Nucleus accumbens (tissue), 56 donors: ENCODE measurements at regions not wholly inside any gene's neighbourhood (a gene's known extent, or its start where the extent isn't known, plus 50 kb on each side); places are given as distances from the start of the nearest gene placed in this dataset.

ENCODE experiments used
- DNase-seq, 56 donors: peaks; one replicate each; lab custom pipeline; 2025; lab: John Stamatoyannopoulos, UW

DNA sequence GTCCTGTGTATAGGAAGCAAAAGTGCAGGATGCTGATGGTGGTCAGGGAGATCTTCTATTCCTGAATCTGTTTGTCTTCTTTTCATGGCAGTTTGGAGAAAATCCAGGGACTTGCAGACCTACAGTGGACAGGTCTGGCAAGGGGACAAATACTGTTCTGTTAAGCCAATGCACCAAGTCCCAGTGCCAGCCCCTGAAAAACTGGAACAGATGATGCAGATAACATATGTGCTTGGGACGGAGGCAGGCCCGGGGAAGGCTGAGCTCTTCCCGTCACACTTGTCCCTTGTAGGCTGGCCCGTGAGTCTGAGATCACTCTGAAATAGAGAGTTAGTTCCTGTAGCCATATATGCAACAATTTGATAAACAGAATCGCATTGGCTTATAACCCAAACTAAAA is 265.7 kb downstream of the MTRR start:
- DNase-seq, result no peak

DNA sequence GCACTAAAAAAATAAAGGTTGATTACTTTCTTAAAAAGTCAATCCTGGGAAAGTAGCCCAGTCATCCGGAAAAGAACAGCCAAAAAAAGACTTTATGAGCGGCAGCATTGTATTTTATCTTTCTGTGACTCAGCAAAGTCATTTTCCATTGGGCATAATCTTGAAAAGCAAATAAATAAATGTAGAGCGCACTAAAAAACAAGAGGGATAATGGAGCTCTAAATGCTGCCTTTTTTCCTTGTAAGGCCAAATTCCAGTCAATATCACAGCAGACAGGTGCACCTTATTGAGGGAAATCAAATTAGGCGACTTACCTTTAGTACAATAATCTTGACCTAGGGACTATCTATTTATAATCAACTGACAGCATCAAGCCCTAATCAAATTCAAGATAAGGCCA is 266.8 kb downstream of the MTRR start:
- DNase-seq, result no peak

DNA sequence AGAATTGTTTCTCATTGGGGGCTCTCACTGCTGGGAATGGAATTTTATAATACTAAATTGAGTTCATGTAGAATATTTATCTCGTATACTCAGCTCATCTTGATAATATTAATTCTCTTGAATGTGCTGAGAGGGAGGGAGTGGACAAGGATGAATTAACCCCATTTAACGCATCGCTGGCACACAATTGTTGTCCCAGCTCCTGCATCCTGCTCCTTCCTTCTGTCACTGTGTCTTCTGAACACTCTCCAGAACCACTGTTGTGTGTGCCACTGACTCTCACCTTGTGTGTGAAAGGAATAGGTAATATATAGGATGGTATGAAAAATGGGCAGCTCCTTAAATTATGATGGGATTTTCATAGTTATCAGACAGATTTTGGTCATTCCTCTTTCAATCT is 267.3 kb downstream of the MTRR start:
- DNase-seq, result no peak

DNA sequence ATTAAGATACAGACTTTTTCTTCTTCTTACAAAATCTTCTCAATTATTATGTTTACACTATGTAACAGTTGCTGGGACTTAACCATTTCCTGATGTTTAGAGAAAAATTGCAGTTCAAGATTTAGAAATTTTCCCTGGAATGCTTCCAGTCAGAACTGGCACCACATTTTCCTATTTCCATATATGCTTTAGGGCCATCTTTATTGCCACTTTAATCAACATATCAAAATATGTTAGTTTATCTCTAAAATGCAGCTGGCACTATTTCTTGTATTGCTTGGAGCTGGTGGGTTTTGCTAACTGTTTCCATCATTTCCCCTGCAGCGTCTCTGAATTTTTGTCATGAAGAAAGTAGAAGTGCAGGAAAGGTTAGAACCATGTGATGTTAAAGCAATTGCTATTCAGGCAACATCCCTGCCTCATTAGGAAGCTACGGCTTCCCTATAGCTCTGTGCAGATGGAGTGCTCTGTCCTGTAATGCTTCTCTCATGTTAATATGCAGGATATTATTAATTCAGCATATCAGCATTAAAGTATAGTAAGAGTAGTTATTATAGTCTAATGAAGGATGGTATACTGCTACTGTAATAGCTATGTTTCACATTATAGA is 269.1 kb downstream of the MTRR start:
- DNase-seq, result no peak

DNA sequence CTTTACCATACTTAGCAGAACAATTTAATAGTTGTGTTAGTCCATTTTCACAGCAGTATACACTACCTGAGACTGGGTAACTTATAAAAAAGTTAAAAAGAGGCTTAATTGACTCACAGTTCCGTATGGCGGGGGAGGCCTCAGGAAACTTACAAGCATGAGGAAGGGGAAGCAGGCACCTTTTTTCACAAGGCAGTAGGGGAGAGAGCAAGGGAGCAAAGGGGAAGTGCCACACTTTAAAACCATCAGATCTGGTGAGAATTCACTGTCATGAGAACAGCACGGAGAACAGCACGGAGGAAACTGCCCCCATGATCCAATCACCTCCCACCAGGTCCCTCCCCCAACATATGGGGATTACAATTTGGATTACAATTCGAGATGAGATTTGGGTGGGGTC is 269.9 kb downstream of the MTRR start:
- DNase-seq, result no peak

DNA sequence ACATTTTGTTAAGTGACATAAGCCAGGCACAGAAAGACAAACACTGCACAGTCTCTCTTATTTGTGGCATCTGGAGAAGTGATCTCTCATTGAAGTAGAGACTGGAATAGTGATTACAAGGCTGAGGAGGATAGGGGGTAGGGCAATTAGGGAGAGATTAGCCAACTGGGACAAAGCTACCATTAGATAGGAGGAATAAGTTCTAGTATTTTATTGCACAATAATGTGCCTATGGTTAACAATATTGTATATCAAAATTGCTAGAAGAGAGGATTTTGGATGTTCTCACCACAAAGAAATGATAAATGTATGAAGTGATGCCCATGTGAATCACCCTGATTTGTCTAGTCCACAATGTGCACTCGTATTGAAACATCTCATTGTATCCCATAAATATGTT is 281.8 kb downstream of the MTRR start:
- no peak for DNase-seq

DNA sequence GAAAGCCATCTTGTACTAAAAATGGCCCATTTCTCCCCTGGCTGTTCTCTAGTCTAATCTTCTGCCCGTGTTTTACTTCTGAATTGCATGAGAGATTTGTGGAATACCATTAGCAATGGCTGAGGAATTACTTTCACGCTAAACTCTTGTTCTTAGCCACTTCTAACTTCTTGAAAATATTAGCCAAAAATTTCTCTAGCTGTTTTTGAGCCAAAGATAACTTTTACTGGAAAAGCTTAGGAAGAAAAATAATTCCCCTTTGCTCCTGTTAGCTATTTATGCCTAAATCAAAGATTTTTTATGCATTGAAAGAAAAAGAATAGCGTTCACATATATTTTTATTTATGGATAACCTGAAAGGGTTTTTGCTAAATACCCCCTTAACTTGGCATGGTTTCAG is 287.8 kb downstream of the MTRR start:
- DNase-seq, result no peak

DNA sequence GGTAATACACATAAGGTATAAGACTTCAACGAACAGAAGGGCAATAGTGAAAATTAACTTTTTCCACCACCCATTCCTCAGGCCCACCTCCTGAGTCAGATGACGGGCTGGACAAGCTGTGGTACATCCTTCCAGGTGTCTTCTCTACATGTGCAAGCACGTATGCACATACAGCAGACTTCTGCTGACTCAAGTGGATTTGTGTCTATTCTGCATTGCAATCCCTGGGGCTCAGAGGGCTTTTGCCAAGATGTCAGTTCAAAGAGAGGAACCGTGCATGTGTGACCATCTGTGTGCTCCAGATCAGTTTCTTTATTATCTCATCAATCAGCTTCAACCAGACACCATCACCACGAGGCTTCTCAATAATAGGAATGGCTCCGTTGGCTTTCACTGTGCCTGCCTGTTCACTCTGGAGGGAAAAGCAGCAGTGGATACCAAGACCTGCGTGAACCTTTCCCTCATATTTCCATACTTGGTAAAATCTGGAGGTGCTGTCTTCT is 288.4 kb downstream of the MTRR start:
- no peak for DNase-seq

DNA sequence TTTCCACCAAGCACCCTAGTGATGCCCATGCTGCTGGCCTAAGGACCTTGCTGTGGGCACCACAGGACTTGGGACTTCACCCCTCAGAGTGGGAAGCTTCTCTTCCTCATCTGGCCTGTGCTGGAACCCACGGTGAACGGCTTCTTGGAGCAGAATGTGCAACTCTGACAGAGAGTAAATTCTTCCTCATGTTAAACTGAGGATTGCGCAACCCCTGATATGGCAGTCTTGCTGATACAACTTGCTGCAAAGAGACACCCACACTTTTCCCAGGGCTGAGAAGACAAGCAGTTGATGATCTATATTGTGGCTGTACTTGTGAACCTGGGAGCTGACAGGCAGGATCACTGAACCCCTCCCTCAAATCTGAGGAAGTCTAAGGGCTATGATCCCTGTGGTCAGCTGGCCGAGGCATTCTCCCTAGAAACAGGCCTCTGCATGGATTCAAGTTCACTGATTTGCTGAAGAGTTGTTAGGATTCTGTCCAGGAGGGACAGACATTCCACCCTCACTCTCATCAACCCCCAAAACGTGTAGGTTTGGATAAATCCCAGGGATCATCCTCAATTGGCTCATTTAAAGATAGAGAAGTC is 307.2 kb downstream of the MTRR start:
- no peak for DNase-seq

DNA sequence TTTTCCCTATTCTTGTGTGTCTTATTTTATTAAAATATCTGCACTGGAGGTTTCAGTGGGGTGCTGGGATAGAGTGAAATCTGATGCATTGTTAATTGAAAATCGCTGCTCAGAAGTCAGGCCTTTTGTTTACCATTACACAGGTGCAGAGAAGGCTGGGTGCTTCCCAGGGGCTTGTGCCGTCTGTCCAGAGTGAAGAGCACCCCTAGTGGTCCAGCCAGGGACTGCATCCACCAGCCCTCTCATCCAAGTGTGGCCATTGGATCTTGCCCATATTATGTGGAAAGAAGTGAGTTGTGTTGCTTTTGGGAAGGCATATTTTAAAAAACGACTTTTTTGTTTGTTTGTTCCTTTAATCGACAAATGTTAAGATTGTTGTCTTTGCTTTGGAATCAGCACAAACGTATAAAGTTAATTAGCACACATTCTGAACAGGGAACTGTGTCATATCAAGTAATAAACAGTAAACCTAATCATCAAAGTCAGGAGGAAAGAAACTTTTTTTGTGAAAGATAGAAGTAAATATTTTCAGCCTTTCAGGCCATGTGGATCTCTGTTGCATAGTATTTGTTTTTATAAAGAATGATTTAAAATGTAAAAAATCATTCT is 315.6 kb downstream of the MTRR start:
- DNase-seq, result peak in 5 of 56 donors; percentile 2 to 28 (median 6)

DNA sequence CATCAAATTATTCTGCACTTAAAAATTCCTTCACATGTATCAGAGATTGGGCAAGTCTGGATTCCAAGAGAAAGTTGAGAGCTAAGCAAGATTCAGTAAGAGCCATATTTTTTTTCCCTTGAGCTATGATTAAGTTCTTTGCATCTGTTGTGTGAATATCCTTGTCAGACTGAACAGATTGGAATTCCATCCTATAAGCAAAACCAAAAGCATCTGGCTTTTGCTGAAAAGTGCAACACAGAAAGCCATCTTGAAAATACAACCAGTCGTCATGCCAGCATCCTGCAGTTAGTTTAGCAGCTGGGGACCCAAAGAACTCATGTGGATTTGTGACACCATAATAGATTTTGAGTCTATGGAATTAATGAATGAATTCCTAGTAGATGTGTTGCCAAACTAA is 316.9 kb downstream of the MTRR start:
- no peak for DNase-seq

DNA sequence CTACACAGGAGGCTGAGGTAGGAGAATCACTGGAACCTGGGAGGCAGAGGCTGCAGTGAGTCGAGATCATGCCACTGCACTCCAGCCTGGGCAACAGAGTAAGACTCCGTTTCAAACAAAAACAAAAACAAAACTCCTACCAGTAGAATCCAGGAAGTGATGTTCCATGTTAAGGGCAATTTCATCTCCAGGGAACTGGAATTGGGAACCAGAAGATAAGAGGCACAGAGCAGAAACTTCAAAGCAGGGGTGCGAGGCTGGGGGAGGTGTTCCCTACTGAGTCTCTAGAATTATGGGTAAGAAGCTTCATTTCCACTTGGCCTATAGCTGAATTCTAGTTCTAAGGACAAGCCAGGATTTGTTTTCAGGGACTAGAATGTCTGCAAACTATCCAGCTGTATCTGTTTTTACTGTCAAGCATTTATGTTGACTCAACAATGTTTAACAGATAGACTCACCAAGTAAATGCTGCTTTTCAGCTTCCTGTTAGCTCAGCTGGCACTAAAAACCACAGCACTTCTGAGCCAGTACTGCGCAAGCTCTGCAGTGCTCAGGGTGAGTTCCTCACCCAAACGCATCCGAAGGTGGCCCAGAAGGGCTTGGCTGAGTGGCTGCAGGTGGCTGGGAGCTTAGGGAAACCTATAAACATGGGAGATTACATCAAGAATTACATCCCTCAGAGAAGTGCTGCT is 320.1 kb downstream of the MTRR start:
- DNase-seq, result no peak

DNA sequence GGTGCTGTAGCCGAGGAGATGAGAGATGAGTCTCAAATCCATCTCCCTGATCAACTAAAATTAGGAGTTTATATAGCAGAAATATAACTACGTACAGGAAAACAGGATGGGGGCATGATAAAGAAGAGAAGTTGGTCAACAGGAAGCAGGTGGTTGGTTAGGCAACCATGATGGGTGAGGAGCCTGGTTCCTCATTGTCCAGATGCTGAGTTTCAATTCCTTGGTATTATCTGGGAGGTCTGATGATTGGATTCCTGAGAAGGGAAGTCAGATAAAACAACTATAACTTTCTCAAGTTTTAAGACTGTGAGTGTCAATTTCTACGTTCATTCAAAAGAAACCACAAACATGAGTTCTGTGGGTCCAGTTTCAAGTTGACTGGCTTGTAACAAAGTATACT is 323.9 kb downstream of the MTRR start:
- DNase-seq, result no peak

DNA sequence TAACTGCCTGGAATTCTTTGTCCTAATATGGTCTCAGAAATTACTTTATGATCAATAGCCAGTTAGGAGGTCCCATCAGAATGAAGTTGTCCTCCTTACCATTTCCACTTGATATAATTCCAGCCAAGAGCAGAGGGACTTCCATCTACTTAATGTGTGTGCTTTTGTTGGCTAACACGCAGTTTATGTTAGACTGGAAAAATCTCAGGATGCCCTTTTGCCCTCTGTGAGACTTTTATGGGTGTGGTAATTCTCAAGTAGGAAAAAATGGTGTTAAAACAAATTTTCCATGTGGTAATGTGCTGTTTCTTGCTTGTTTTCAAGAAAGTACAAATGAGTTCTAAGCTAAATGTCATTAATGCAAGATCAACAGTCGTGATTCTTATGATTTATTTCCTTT is 327.1 kb downstream of the MTRR start:
- no peak for DNase-seq

DNA sequence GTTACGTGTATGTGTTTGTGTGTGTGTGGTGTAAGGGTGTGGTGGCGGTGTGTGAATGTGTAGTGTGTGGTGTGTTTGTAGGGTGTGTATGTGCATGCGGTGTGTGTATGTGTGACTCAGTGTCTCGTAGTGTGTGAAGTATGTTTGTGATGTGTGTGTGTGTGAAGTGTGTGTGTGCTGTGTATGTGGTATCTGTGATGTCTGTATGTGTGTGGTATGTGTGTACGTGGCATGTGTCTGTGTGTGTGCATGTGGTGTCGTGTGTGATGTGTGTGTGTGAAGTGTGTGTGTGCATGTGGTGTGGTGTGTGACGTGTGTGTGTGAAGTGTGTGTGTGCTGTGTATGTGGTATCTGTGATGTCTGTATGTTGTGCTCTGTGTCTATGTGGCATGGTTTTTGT is 339.4 kb downstream of the MTRR start:
- DNase-seq, result no peak

DNA sequence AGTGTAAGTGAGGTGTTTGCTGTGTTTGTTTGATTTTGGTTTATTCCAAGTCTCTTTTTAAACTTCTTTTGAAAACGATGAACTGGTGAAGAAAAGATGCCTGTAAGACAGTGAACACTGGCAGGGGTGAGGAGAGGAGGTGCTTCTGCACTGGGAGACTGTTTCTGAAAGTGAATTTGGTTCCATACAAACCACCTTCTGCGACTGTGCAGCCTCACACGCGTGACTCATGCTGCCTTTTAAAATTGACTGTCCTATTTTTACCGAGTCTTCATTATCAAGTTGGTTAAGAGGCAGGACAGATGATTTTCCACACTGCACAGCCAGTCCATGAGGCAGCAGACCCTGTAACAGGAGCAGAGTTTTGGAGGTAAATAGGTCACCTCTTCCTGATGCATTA is 340.6 kb downstream of the MTRR start:
- peak in 19 of 56 donors; percentile 3 to 63 (median 15) for DNase-seq

DNA sequence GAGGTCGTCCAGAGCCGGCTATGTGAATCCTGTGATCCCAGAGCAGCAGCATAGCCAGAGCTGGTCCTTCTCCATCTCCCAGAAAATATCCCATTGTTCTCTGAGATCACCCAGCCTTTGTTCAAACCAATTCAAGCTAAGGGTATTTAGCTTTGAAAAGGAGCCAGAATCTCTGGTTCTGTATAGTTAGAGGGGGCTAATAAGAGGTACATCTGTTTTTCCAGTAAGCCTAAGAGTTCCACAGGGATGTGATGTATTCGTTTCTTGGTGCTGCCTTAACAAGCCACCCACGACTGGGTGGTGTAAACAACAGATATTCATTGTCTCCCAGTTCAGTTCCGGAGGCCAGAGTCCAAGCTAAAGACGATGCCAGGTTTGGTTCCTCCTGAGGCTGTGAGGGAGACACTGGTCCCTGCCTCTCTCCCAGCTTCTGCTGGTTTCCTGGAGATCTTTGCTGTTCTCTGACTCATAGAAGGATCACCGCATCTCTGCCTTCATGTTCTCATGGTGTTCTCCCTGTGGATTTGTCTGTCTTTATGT is 344.8 kb downstream of the MTRR start:
- peak in 6 of 56 donors; percentile 1 to 26 (median 5) for DNase-seq

DNA sequence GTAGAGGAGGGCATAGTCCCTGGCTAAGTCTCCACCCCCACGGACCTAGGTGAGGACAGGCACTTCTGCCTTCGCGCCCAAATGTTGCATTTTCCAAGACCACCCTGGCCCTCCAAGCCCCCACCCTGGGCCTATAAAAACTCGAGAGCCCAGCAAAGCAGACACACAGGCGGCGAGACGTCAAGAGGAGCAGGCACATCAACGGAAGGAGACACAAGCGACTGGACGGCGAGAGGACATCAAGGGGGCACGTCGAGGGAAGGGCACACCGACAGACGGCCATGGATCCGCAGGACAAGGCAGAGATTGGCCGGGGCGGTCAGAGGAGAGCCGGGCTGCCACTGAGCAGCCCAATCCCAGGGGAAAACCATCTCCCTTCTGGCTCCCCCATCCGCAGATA is 348.0 kb downstream of the MTRR start:
- DNase-seq, result no peak

DNA sequence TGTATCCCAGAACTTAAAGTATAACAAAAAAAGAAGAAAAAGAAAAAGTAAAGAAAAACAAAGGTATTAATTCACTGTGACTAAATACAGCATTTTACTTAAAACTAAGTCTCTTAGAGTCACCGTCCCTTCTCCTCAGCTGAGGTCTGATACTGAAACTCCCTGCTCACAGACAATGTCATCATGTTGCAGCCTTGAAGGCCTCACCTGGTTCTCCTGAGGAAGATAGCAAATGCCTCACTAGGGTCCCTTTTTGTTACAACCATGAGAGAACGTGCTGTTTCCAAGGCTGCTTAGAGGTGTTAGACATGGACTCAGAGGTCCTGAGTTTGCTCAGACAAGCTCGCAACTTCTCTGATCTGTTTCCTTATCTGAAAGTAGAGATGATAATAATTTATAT is 357.2 kb downstream of the MTRR start:
- DNase-seq, result no peak

DNA sequence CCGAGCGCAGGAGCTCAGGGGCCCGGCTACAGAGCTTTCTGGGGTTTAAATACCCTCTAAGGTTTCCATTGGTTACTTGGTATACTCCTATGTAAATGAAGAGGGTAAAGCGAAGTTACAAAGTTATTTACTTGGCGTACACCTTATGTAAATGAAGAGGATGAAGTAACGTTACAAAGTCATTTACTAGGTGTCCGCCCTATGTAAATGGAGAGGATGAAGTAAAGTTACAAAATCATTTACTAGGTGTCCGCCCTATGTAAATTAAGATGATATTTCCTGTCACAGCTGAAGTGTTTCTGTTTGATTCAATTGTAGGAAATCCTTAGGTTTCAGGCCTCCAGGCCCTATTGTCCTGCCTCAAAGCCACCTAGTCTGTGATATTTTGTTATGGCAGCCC is 358.2 kb downstream of the MTRR start:
- DNase-seq, result no peak

DNA sequence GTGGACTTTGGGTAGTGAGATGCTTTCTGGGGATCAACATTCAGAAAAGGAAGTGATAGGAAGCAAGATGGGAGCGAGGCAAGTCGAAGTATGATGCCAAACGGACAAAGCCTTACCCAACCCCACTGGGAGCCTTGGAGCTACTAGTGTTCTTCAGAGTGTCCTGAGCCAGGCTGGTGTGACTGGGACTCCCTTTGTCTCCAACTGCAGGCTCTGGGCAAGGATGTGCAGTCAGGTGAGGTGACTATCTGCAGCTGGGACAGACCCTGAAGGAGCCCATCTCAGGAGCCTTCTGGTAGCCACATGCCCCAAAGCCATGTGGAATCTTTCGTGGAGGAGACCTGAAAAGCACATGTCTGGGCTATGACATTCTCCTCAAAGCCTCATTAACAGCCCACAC is 360.6 kb downstream of the MTRR start:
- DNase-seq, result no peak
